Tibial artery (tissue), 4 donors: ENCODE measurements at regions not wholly inside any gene's neighbourhood (a gene's known extent, or its start where the extent isn't known, plus 50 kb on each side); places are given as distances from the start of the nearest gene placed in this dataset.

Experiments used
- DNase-seq, 2 donors: peaks; one replicate each; pipeline ENCODE4 v3.0.0-alpha.2; 2019
- H3K27ac ChIP-seq, 2 donors: fragments of 200-600 bp; sonication (generic) in 1 of 2; 1 replicate in 1 of 2; 2 replicates in 1 of 2; pipeline ENCODE4 v1.5.1; 2018 to 2019; ENCODE audit warnings: mild to moderate bottlenecking in 1 of 2
- H3K27me3 ChIP-seq, 2 donors: fragments of 200-600 bp; sonication (generic) in 1 of 2; one replicate each; pipeline versions ENCODE4 v1.5.1 to v1.6.0; 2016 to 2019
- H3K36me3 ChIP-seq, 3 donors: fragments of 200-600 bp; sonication (generic) in 2 of 3; one replicate each; pipeline ENCODE4 v1.5.1; 2016 to 2019; ENCODE audit warnings: mild to moderate bottlenecking in 2 of 3
- H3K4me1 ChIP-seq, 4 donors: fragments of 200-600 bp; sonication (generic) in 2 of 4; 1 replicate in 3 of 4; 2 replicates in 1 of 4; pipeline ENCODE4 v1.5.1; 2016 to 2019
- H3K4me3 ChIP-seq, 2 donors: fragments of 200-600 bp; sonication (generic) in 1 of 2; 1 replicate in 1 of 2; 2 replicates in 1 of 2; pipeline ENCODE4 v1.5.1; 2018 to 2019; ENCODE audit warnings: mild to moderate bottlenecking in 2 of 2
- H3K9me3 ChIP-seq, 3 donors: fragments of 200-600 bp; sonication (generic) in 1 of 3; one replicate each; pipeline ENCODE4 v1.5.1; 2016 to 2019
- intact Hi-C: fragments of 100-400 bp; cut with DNase I; formaldehyde crosslinking; loops from one replicate; pipeline ENCODE4 v1.15.0; 2023; ENCODE audit warnings: low total_unique reads
- TF ChIP-seq, protein P1 (sequence below), 2 experiments: fragments of 200-600 bp in 1 of 2; fragments of 450-650 bp in 1 of 2; IDR thresholded peaks; one replicate each; pipeline ENCODE4 v1.5.1; 2017 to 2019; ENCODE audit warnings: antibody characterized with exemption in 2 of 2, mild to moderate bottlenecking in 1 of 2, moderate library complexity in 1 of 2

DNA sequence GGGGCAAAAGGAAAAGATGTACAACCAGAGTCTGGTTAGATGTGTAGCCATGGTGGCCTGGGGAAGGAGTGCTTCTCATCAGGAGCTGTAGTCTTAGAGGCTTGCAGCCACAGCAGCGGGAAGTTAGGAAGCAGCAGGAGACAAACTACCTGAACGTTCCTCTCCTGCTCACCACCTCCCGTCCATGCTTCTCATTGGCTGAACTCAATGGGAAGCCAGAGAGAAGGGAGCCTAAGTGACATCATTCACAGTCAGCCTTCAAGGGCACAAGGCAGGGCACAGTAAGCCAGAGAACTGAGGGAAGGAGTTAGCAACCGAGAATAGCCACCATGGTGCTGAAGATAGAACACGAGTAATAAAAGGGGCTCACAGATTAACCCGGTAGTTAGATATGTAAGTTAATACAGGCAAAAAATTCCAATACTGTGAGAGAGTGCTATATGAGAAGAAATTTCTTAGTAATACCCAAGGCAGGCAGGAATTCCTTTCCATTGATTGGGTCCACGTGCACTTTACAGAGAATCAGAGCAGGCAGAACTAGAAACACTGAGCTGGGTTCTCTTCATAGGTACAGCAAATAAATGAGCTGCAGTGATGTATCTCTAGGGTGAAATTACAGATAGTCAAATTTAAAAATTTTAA is 391.5 kb upstream of the DACH1 start:
- no peak for DNase-seq
- Histone ChIP-seq H3K4me3 (no peak overlapping the region), H3K4me1 (no peaks in the 10 kb centered on the region), H3K27ac (no peak overlapping the region), H3K36me3 (no peaks in the 10 kb centered on the region), H3K27me3 (no peaks in the 10 kb centered on the region), H3K9me3 (no peaks in the 10 kb centered on the region)
- intact Hi-C loops: no loop called here
- TF ChIP-seq, protein P1, sequence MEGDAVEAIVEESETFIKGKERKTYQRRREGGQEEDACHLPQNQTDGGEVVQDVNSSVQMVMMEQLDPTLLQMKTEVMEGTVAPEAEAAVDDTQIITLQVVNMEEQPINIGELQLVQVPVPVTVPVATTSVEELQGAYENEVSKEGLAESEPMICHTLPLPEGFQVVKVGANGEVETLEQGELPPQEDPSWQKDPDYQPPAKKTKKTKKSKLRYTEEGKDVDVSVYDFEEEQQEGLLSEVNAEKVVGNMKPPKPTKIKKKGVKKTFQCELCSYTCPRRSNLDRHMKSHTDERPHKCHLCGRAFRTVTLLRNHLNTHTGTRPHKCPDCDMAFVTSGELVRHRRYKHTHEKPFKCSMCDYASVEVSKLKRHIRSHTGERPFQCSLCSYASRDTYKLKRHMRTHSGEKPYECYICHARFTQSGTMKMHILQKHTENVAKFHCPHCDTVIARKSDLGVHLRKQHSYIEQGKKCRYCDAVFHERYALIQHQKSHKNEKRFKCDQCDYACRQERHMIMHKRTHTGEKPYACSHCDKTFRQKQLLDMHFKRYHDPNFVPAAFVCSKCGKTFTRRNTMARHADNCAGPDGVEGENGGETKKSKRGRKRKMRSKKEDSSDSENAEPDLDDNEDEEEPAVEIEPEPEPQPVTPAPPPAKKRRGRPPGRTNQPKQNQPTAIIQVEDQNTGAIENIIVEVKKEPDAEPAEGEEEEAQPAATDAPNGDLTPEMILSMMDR (IDR thresholded peaks at IDR 0.05): no peak

DNA sequence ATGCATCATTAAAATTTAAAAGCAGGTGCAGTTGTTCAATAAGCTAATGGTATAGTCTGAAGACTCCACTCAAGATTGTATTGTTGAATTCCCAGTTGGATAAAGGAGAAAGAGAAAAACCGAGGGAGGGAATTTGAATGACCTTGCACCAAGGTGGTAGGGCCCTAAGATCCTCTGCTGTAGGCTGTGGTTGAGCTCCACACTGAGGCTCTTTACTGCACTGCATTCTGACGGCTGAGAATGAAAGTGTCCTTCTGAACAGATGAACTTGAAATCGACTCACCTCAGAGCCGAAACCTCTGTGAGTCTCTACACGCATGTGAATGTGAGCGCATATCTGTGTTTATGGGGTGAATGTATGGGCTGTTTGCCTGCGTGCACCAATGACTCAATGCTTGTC is 388.9 kb upstream of the DACH1 start:
- intact Hi-C loops: no loop called here
- Histone ChIP-seq H3K4me1 (no peaks in the 10 kb centered on the region), H3K4me3 (no peak overlapping the region), H3K9me3 (no peaks in the 10 kb centered on the region), H3K27me3 (no peaks in the 10 kb centered on the region), H3K36me3 (no peaks in the 10 kb centered on the region), H3K27ac (no peak overlapping the region)
- no peak for DNase-seq
- TF ChIP-seq, protein P1 (IDR thresholded peaks at IDR 0.05): no peak

DNA sequence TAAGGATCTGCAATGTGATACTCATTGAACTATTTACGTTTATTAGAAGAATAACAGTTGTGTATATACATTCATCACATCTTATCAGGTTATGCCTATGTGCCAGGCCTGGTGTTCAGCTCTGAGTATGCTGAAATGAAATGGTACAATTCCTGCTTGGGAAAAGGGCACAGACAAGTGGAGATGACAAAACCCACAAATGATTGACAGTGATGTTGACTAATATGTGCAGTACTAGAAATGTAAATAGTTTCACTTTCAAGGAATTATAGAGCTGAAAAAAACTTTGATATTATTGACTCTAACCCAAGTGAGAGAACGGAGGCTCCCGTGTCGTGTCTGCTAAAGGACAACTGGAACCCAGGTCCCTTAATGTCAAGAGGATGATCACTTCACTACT is 386.8 kb upstream of the DACH1 start:
- H3K27me3 ChIP-seq: no peaks in the 10 kb centered on the region
- H3K4me1 ChIP-seq: no peaks in the 10 kb centered on the region
- intact Hi-C loops: no loop called here
- no peak overlapping the region for H3K4me3 ChIP-seq
- no peaks in the 10 kb centered on the region for H3K36me3 ChIP-seq
- H3K9me3 ChIP-seq: no peaks in the 10 kb centered on the region
- TF ChIP-seq, protein P1 (IDR thresholded peaks at IDR 0.05): no peak
- H3K27ac ChIP-seq: no peak overlapping the region
- DNase-seq: no peak

- Histone ChIP-seq H3K9me3 (no peaks in the 10 kb centered on the region), H3K36me3 (no peaks in the 10 kb centered on the region), H3K27me3 (no peaks in the 10 kb centered on the region), H3K4me3 (no peak overlapping the region), H3K4me1 (no peaks in the 10 kb centered on the region), H3K27ac (no peak overlapping the region)
- TF ChIP-seq, protein P1 (IDR thresholded peaks at IDR 0.05): no peak
- no peak for DNase-seq
- intact Hi-C loops: no loop called here
These were observed 379.4 kb upstream of the DACH1 start for GRCh38 chr13:72246396-72246795.

DNA sequence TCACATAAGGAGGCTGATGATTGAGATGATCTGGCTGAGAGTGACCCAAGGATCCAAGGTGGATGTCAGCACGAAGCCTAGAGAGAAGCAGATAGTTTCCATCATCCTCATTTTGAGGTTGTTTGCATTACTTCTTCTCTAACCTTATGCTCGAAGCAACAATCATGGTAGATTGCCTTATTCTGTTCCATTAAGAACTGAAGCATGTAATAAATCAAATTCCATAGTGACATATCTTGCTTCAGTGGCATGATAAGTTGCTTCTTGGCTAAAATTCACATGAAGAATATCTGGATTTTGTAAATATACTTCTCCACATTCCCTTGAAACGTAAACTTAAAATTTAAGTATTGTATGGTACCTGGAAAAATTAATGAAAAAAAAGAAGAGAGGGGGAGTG is 377.8 kb upstream of the DACH1 start:
- TF ChIP-seq, protein P1 (IDR thresholded peaks at IDR 0.05): no peak
- Histone ChIP-seq H3K27ac (no peak overlapping the region), H3K27me3 (no peaks in the 10 kb centered on the region), H3K4me3 (no peak overlapping the region), H3K9me3 (no peaks in the 10 kb centered on the region), H3K36me3 (no peaks in the 10 kb centered on the region), H3K4me1 (no peaks in the 10 kb centered on the region)
- intact Hi-C loops: no loop called here
- no peak for DNase-seq

DNA sequence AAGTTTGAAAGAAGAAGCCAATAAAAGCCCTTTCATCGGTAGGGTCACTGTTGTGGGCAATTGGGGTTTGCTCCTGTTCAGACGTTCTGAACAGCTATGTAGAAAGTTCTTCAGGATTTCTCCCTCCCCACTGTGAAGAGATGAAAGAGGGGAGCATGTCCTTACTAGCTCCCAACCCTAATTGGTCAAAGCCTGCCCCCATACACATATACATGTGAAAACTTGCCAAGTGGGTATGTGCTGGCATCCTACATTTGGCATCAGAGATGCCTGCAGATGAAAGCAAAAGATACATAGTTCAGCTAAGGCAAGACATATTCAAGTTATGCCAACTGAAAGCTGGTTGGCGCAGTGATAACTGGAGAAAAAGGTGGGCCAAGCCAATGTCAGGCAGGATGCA is 363.1 kb upstream of the DACH1 start:
- TF ChIP-seq, protein P1 (IDR thresholded peaks at IDR 0.05): no peak
- no peak for DNase-seq
- Histone ChIP-seq H3K27ac (no peak overlapping the region), H3K4me1 (no peaks in the 10 kb centered on the region), H3K36me3 (no peaks in the 10 kb centered on the region), H3K27me3 (no peaks in the 10 kb centered on the region), H3K4me3 (no peak overlapping the region), H3K9me3 (no peaks in the 10 kb centered on the region)
- intact Hi-C loops: no loop called here
